DOHH2 (cell line): ENCODE measurements at regions not wholly inside any gene's neighbourhood (a gene's known extent, or its start where the extent isn't known, plus 50 kb on each side); places are given as distances from the start of the nearest gene placed in this dataset.

Experiments
- H3F3A ChIP-seq: fragments of 200-600 bp; sonication (generic), shearing (Covaris generic); 2 replicates; pipeline ENCODE4 v1.6.0; 2016; ENCODE audit warnings: antibody characterized with exemption, mild to moderate bottlenecking; ENCODE audit not compliant: control insufficient read depth, insufficient read depth
- H3K27ac ChIP-seq: fragments of 200-600 bp; sonication (generic); 2 replicates; pipeline ENCODE4 v1.5.1; 2014; ENCODE audit warnings: low read depth, mild to moderate bottlenecking, low read length, moderate library complexity
- H3K27me3 ChIP-seq: fragments of 200-600 bp; sonication (generic); 2 replicates; pipeline ENCODE4 v1.6.1; 2014; ENCODE audit warnings: mild to moderate bottlenecking, low read length, mixed read lengths; ENCODE audit not compliant: control insufficient read depth
- H3K36me3 ChIP-seq: fragments of 200-600 bp; sonication (generic); 2 replicates; pipeline ENCODE4 v1.6.1; 2014; ENCODE audit warnings: mild to moderate bottlenecking, low read length, moderate library complexity, mixed read lengths; ENCODE audit not compliant: control insufficient read depth
- H3K4me1 ChIP-seq: fragments of 200-600 bp; sonication (generic); 2 replicates; pipeline ENCODE4 v1.6.1; 2014; ENCODE audit warnings: mild to moderate bottlenecking, low read length, mixed read lengths; ENCODE audit not compliant: control insufficient read depth
- H3K4me2 ChIP-seq: fragments of 200-600 bp; sonication (generic); 2 replicates; pipeline ENCODE4 v1.6.0; 2014; ENCODE audit warnings: mild to moderate bottlenecking, low read length, moderate library complexity
- H3K4me3 ChIP-seq: fragments of 200-600 bp; sonication (generic); 2 replicates; pipeline ENCODE4 v1.5.1; 2014; ENCODE audit warnings: mild to moderate bottlenecking, low read length, mixed read lengths
- H3K79me2 ChIP-seq: fragments of 200-600 bp; sonication (generic); 2 replicates; pipeline ENCODE4 v1.6.1; 2014; ENCODE audit warnings: mild to moderate bottlenecking, low read length, mixed read lengths; ENCODE audit not compliant: control insufficient read depth
- H3K9me2 ChIP-seq: fragments of 200-600 bp; sonication (generic); replicated peaks from 2 replicates; pipeline ENCODE4 v1.6.1; 2014; ENCODE audit warnings: mild to moderate bottlenecking, low read length, mixed read lengths; ENCODE audit not compliant: control insufficient read depth
- H3K9me3 ChIP-seq: fragments of 200-600 bp; sonication (generic); 2 replicates; pipeline ENCODE4 v1.6.1; 2014; ENCODE audit warnings: antibody characterized with exemption, low read length, mixed read lengths; ENCODE audit not compliant: control insufficient read depth, insufficient read depth
- H4K20me1 ChIP-seq: fragments of 200-600 bp; sonication (generic); 2 replicates; pipeline ENCODE4 v1.6.0; 2014; ENCODE audit warnings: low read depth, mild to moderate bottlenecking, antibody characterized with exemption, low read length, moderate library complexity; ENCODE audit not compliant: control insufficient read depth, insufficient read depth
- CTCF ChIP-seq: fragments of 200-600 bp; sonication (generic); IDR thresholded peaks from one replicate; pipeline ENCODE4 v1.5.1; 2014; ENCODE audit warnings: antibody characterized with exemption, mild to moderate bottlenecking, low read depth, low read length; ENCODE audit not compliant: poor library complexity, severe bottlenecking
- EZH2phosphoT487 ChIP-seq: fragments of 200-600 bp; sonication (generic); IDR thresholded peaks from 2 replicates; pipeline ENCODE4 v1.6.1; 2017; ENCODE audit warnings: borderline replicate concordance, mild to moderate bottlenecking, antibody characterized with exemption, low read length, moderate library complexity, mixed read lengths

GRCh38 chr5:89069591-89069990 is 186.6 kb upstream of the MEF2C start:
- H3F3A ChIP-seq, result no peaks in the 10 kb centered on the region
- H3K36me3 ChIP-seq, result no peaks in the 10 kb centered on the region
- H3K27ac ChIP-seq, result no peak overlapping the region
- H4K20me1 ChIP-seq, result no peaks in the 10 kb centered on the region
- no peak overlapping the region for H3K4me3 ChIP-seq
- H3K4me1 ChIP-seq, result no peaks in the 10 kb centered on the region
- no peaks in the 10 kb centered on the region for H3K27me3 ChIP-seq
- no peak overlapping the region for H3K4me2 ChIP-seq
- TF ChIP-seq CTCF (no peak), EZH2phosphoT487 (no peak)
- no peaks in the 10 kb centered on the region for H3K9me3 ChIP-seq
- no peaks in the 10 kb centered on the region for H3K9me2 ChIP-seq
- H3K79me2 ChIP-seq, result no peaks in the 10 kb centered on the region

- Histone ChIP-seq H3K4me1 (no peaks in the 10 kb centered on the region), H3K4me2 (no peak overlapping the region)
- no peak for TF ChIP-seq EZH2phosphoT487
- TF ChIP-seq CTCF, result no peak
Observed at GRCh38 chr5:89067362-89067761, 184.4 kb upstream of the MEF2C start.

GRCh38 chr5:89065919-89066318 is 182.9 kb upstream of the MEF2C start:
- Histone ChIP-seq H3K79me2 (no peaks in the 10 kb centered on the region), H3K27ac (no peak overlapping the region), H3K4me1 (no peaks in the 10 kb centered on the region), H3K27me3 (no peaks in the 10 kb centered on the region), H3K36me3 (no peaks in the 10 kb centered on the region), H3K9me2 (no peaks in the 10 kb centered on the region), H3K9me3 (no peaks in the 10 kb centered on the region), H3K4me3 (no peak overlapping the region), H4K20me1 (no peaks in the 10 kb centered on the region), H3F3A (no peaks in the 10 kb centered on the region), H3K4me2 (no peak overlapping the region)
- TF ChIP-seq EZH2phosphoT487 (no peak), CTCF (no peak)

More at GRCh38 chr5:89067362-89067761, 184.4 kb upstream of the MEF2C start:
- Histone ChIP-seq H3F3A (no peaks in the 10 kb centered on the region), H3K36me3 (no peaks in the 10 kb centered on the region), H3K79me2 (no peaks in the 10 kb centered on the region), H3K27ac (no peak overlapping the region), H3K27me3 (no peaks in the 10 kb centered on the region), H3K4me3 (no peak overlapping the region), H4K20me1 (no peaks in the 10 kb centered on the region), H3K9me2 (no peaks in the 10 kb centered on the region), H3K9me3 (no peaks in the 10 kb centered on the region)

- no peaks in the 10 kb centered on the region for H3K36me3 ChIP-seq
- H3K4me1 ChIP-seq, result no peaks in the 10 kb centered on the region
- H3K27me3 ChIP-seq, result no peaks in the 10 kb centered on the region
- no peak overlapping the region for H3K4me2 ChIP-seq
- no peaks in the 10 kb centered on the region for H4K20me1 ChIP-seq
- no peaks in the 10 kb centered on the region for H3K9me3 ChIP-seq
- no peak for TF ChIP-seq CTCF
- no peak for TF ChIP-seq EZH2phosphoT487
- no peak overlapping the region for H3K4me3 ChIP-seq
- H3K79me2 ChIP-seq, result no peaks in the 10 kb centered on the region
- H3K9me2 ChIP-seq, result no peaks in the 10 kb centered on the region
- H3F3A ChIP-seq, result no peaks in the 10 kb centered on the region
- no peak overlapping the region for H3K27ac ChIP-seq
Observed at GRCh38 chr5:89064736-89065135, 181.8 kb upstream of the MEF2C start.
